ENCODE measurements at regions not wholly inside any gene's neighbourhood (a gene's known extent, or its start where the extent isn't known, plus 50 kb on each side); places are given as distances from the start of the nearest gene placed in this dataset.

DNA sequence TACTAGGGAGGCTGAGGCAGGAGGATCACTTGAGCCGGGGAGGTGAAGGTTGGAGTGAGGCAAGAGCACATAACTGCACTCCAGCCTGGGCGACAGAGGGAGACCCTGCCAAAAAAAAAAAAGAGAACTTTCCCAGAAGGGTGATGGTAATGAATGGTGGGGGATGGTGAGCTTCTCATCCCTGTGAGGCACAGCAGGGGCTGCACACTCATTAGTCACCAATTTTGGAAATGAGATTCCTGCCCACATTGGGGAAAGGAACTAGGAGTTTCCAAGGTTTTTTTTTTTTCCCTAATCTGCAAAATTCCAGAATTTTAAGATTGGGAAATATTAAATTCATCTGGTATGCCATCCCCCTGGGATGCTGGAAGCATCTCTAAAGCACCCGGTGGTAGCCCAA is 50.2 kb upstream of the SSBP3 start:
- H3K27me3 ChIP-seq (ENCODE audit: low read length): no peaks in the 10 kb centered on the region
- POLR2A ChIA-PET (ENCODE audit: unreplicated experiment): interaction anchor here (0.6 kb wide), 1 partner anchor 175 kb away, joined by 5 read pairs; no protein-coding TSS in a partner anchor
- H3K4me3 ChIP-seq (ENCODE audit: low read length): no peak overlapping the region
- TF ChIP-seq EZH2phosphoT487 (IDR thresholded peaks at IDR 0.05; ENCODE audit: borderline replicate concordance, low read length) (no peak), EZH2 (IDR thresholded peaks at IDR 0.05; ENCODE audit: low read length, unreplicated experiment) (no peak)
- TF ChIP-seq, protein P1, sequence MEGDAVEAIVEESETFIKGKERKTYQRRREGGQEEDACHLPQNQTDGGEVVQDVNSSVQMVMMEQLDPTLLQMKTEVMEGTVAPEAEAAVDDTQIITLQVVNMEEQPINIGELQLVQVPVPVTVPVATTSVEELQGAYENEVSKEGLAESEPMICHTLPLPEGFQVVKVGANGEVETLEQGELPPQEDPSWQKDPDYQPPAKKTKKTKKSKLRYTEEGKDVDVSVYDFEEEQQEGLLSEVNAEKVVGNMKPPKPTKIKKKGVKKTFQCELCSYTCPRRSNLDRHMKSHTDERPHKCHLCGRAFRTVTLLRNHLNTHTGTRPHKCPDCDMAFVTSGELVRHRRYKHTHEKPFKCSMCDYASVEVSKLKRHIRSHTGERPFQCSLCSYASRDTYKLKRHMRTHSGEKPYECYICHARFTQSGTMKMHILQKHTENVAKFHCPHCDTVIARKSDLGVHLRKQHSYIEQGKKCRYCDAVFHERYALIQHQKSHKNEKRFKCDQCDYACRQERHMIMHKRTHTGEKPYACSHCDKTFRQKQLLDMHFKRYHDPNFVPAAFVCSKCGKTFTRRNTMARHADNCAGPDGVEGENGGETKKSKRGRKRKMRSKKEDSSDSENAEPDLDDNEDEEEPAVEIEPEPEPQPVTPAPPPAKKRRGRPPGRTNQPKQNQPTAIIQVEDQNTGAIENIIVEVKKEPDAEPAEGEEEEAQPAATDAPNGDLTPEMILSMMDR (conservative IDR thresholded peaks at IDR 0.05; ENCODE audit: low read depth, low read length): no peak
- H4K20me1 ChIP-seq (ENCODE audit: low read length): no peaks in the 10 kb centered on the region
- intact Hi-C loops (cut with micrococcal nuclease): no loop called here
- H3K9ac ChIP-seq (ENCODE audit: low read length): no peak overlapping the region
- no peaks in the 10 kb centered on the region for H3K9me2 ChIP-seq (replicated peaks; ENCODE audit: low read length)
- H3K4me1 ChIP-seq (ENCODE audit: insufficient read depth, low read length): no peaks in the 10 kb centered on the region
- no peak overlapping the region for H3K27ac ChIP-seq (ENCODE audit: low read length)
- H2AFZ ChIP-seq (ENCODE audit: low read length): no peak overlapping the region
- H3K79me2 ChIP-seq (ENCODE audit: low read length): no peaks in the 10 kb centered on the region
- no peaks in the 10 kb centered on the region for H3F3A ChIP-seq (ENCODE audit: low read length, unreplicated experiment)
- ATAC-seq (no peak), DNase-seq (no peak)
- H3K4me2 ChIP-seq (ENCODE audit: low read length): no peak overlapping the region
- no TSS peak for BruUV-seq (replicated peaks)
- CTCF ChIA-PET: interaction anchor here (0.7 kb wide), 1 partner anchor 306 kb away, joined by 6 read pairs; no protein-coding TSS in a partner anchor
- no peaks in the 10 kb centered on the region for H3K36me3 ChIP-seq (ENCODE audit: low read depth, low read length)
- H3K9me3 ChIP-seq (ENCODE audit: low read length): no peaks in the 10 kb centered on the region

Data from PC-3 (cell line).